Astrocyte of the spinal cord (primary cell): ENCODE measurements at regions not wholly inside any gene's neighbourhood (a gene's known extent, or its start where the extent isn't known, plus 50 kb on each side); places are given as distances from the start of the nearest gene placed in this dataset.
A peak's percentile ranks its signal among the peaks of the same experiment; 100 is the strongest.

Source experiments
- DNase-seq: peaks from one replicate; pipeline ENCODE4 v3.0.0; 2011; ENCODE audit warnings: low read depth, low spot score
- H3K4me3 ChIP-seq: 2 replicates; pipeline ENCODE4 v1.5.1; 2011; ENCODE audit warnings: low read depth, mild to moderate bottlenecking, low read length, moderate library complexity
- in situ Hi-C: cut with HindIII; loops from 2 replicates; pipeline ENCODE4 v1.10.0; 2017; ENCODE audit warnings: low sequenced_read_pairs
- TF ChIP-seq, protein P1 (sequence below): IDR thresholded peaks from 2 replicates; pipeline ENCODE4 v1.5.1; 2012; ENCODE audit warnings: low read depth, mild to moderate bottlenecking, low read length, inconsistent platforms

DNA sequence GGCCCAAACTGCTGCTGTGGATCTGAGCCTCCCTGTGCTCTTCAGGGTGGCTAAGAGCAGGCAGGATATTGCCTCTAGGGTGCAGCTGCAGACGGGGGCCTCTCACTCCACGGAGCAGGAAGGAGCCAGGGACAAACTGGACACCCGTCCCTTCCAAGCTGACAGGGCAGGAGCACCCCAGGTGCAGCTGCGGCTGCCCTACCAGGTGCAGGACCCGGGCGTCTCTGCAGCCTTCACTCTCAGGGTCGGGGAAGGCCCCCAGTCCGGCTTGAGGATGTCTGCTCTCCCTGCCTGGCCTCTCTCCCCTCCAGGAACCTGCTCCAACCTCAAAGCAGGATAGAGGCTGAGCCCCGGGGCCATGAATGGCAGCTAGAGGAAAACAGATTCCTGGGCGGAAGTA is 1554.9 kb upstream of the CADM2 start:
- H3K4me3 ChIP-seq = no peak overlapping the region
- no peak for DNase-seq
- in situ Hi-C loops = no loop called here
- TF ChIP-seq, protein P1, sequence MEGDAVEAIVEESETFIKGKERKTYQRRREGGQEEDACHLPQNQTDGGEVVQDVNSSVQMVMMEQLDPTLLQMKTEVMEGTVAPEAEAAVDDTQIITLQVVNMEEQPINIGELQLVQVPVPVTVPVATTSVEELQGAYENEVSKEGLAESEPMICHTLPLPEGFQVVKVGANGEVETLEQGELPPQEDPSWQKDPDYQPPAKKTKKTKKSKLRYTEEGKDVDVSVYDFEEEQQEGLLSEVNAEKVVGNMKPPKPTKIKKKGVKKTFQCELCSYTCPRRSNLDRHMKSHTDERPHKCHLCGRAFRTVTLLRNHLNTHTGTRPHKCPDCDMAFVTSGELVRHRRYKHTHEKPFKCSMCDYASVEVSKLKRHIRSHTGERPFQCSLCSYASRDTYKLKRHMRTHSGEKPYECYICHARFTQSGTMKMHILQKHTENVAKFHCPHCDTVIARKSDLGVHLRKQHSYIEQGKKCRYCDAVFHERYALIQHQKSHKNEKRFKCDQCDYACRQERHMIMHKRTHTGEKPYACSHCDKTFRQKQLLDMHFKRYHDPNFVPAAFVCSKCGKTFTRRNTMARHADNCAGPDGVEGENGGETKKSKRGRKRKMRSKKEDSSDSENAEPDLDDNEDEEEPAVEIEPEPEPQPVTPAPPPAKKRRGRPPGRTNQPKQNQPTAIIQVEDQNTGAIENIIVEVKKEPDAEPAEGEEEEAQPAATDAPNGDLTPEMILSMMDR = no peak

DNA sequence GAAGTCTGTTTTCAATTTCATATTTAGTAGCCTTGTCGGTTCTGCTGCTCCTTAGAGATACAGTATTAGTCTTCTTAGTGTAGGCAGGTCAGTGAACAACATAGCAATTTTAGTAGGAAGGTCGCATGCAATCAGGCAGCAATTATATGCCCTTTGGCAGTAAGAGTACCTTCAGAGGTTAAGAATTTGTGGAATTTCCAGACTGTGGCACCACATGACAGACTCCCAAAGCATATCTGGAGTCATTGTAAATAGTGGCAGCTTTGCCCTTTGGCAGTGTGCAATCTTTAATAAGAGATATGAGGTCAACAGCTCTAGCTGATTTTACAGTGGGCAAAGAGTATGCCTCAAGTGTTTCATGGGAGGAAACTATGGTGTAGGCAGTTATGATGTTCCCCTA is 1532.5 kb upstream of the CADM2 start:
- in situ Hi-C loops = no loop called here
- DNase-seq = no peak
- TF ChIP-seq, protein P1 = no peak
- H3K4me3 ChIP-seq = no peak overlapping the region

DNA sequence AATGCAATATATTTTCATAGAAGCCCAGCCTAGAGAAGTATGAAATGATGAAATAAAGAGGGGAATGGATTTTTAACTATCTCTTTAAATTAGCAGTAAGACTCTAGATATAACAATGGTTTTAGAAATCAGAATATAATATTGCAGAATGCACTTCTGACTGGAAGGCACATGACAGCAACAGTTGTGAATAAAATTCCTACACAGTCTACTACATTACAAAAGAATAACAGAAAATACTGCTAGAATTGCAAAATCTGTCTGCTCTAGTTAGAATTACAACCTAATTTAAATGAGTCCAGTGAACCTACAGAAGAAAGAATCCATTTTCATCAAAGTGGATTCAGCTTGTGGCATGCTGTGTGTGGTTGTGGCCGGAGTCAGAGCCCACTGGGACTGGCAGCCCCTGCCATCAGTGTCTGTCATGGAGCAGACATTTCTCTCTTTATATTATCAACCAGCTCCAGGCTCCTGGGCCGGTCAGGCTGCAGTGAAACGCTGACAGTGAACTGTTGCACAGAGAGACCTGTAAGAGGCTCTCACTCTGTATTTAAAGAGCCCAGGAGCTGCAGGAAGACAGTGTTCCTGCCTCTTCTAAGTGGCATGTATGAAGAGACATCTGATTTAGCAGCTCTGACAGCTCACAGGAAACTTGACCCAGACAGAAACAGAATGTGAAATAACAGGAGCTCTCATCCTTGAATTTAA is 1523.8 kb upstream of the CADM2 start:
- H3K4me3 ChIP-seq = no peak overlapping the region
- DNase-seq = no peak
- TF ChIP-seq, protein P1 = no peak
- in situ Hi-C loops = no loop called here

DNA sequence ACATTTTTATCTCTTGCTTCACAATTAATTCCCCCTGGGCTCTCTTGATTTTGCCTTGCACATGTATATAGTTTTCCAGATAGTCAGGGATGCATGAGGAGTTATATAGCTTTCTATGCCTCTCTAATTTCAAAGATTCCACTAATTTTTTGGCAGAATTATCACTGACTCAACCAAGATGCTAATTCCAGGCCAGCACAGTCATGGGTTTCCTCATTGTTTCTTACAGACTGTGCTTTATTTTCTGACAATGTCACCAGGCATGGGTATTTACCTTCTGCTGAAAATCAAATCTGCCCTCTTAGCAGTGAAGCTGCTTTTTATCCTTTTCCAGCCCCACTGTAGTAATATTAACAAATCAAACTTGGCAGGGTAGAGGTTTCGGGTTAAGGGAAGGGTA is 1520.6 kb upstream of the CADM2 start:
- DNase-seq = peak; percentile 59
- H3K4me3 ChIP-seq = no peak overlapping the region
- in situ Hi-C loops = no loop called here
- TF ChIP-seq, protein P1 = no peak

DNA sequence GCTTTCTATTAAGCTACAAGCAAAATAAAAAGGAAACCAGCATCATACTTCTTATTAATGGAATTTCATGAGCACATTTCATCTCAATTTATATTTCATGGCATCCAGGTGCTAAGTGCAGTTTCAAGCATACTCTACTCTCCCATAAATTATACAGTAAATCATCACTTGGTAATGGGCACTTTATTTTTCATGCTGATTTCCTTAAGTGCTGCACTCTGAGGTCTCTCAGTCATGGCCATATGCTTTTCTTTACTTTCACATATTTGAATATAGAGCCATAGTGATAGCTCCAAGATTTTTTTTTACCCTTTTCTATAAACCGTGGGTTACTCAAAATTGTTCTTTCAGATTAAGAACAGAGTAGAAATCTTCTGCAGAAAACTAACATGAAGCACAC is 1505.7 kb upstream of the CADM2 start:
- TF ChIP-seq, protein P1 = no peak
- DNase-seq = no peak
- H3K4me3 ChIP-seq = no peak overlapping the region
- in situ Hi-C loops = no loop called here

DNA sequence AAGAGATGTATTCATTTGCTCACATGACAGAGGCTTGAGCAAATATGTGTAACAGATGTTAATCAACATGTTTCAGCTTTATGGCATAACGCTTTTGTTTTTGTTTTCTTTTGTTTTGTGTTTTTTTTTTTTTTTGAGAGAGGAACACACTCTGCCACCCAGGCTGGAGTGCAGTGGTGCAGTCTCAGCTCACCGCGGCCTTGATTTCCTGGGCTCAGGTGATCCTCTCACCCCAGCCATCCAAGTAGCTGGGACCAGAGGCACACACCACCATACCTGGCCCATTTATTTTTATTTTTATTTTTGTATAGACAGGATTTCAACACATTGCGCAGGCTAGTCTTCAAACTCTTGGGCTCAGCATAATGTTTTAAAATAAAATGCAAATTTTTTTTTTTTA is 1504.4 kb upstream of the CADM2 start:
- DNase-seq = no peak
- TF ChIP-seq, protein P1 = no peak
- no peak overlapping the region for H3K4me3 ChIP-seq
- in situ Hi-C loops = no loop called here
